GM12892 (cell line): ENCODE measurements at regions not wholly inside any gene's neighbourhood (a gene's known extent, or its start where the extent isn't known, plus 50 kb on each side); places are given as distances from the start of the nearest gene placed in this dataset.

Experiments used
- POLR2A ChIP-seq: IDR thresholded peaks from 2 replicates; pipeline ENCODE4 v1.6.1; 2011; ENCODE audit warnings: low read depth, low read length, control low read depth
- TAF1 ChIP-seq: IDR thresholded peaks from 2 replicates; pipeline ENCODE4 v1.6.1; 2011; ENCODE audit warnings: low read depth, mild to moderate bottlenecking, control low read depth, low read length, borderline replicate concordance

- TF ChIP-seq POLR2A = no peak
- no peak for TF ChIP-seq TAF1
These were observed 208.6 kb upstream of the HAAO start for GRCh38 chr2:43001055-43001378.
